ENCODE measurements at regions not wholly inside any gene's neighbourhood (a gene's known extent, or its start where the extent isn't known, plus 50 kb on each side); places are given as distances from the start of the nearest gene placed in this dataset.

DNA sequence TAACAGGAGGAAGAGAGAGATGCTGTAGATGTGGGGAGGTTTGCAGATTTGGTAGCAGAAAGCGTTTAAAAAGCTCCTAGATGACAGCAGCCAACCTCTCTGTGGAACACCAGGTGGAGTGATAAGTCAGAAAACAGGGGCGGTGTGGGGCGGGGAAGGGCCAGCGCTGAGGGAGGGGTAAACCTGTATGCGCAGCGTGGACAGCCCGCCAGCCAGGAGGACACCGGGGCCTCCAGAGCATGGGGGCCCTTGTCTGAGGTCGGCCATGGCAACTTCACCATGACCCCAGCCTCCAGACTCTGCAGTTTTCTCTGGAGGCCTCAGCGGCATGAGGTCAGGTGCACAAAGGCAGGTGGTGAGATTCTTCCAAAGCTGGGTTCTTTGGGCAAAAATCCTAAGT is 423.7 kb downstream of the BRD1 start:
- DNase-seq (ENCODE audit: extremely low read depth, low read depth), result no peak
- TF ChIP-seq, protein P1, sequence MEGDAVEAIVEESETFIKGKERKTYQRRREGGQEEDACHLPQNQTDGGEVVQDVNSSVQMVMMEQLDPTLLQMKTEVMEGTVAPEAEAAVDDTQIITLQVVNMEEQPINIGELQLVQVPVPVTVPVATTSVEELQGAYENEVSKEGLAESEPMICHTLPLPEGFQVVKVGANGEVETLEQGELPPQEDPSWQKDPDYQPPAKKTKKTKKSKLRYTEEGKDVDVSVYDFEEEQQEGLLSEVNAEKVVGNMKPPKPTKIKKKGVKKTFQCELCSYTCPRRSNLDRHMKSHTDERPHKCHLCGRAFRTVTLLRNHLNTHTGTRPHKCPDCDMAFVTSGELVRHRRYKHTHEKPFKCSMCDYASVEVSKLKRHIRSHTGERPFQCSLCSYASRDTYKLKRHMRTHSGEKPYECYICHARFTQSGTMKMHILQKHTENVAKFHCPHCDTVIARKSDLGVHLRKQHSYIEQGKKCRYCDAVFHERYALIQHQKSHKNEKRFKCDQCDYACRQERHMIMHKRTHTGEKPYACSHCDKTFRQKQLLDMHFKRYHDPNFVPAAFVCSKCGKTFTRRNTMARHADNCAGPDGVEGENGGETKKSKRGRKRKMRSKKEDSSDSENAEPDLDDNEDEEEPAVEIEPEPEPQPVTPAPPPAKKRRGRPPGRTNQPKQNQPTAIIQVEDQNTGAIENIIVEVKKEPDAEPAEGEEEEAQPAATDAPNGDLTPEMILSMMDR (IDR thresholded peaks at IDR 0.05; ENCODE audit: low read depth, low read length), result no peak

DNA sequence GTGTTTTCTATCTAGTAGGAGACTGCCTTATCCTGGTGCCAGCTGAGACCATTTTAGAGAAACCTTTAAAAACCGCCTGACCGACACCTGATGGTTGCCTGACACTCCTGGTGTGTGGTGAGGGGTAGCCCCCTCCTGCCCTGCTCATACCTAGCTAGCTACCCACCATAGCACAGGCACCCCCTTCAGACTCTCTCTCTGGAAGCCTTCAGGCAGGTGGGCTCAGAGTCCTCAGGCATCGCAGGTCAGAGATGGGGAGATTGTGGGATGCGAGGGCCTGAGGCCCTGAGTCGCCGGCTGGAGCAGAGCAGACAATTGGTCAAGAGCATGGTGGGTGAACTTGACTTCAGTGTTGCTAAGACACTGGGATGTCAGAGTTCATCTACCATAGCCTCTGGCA is 424.6 kb downstream of the BRD1 start:
- TF ChIP-seq, protein P1 (IDR thresholded peaks at IDR 0.05; ENCODE audit: low read depth, low read length), result no peak
- DNase-seq (ENCODE audit: extremely low read depth, low read depth), result no peak

DNA sequence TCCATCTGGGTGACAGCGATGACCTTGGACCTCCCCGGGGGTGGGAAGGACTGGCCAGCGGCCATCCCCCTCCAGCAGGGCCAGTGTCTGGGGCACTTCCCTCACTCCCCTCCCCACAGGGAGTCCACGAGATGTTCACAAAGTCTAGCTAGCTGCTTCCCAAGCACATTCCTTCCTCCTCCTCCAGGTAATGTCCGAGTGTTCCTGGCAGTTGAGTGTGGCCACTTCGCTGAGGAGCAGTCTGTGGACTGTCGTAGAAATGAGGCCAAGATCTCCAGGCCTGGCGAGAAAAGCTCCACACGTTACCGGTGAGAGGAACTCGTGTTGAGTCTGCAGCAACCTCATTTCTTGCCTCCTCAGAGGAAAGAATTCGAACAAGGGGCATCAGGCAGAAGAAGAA is 425.5 kb downstream of the BRD1 start:
- DNase-seq (ENCODE audit: extremely low read depth, low read depth), result no peak
- TF ChIP-seq, protein P1 (IDR thresholded peaks at IDR 0.05; ENCODE audit: low read depth, low read length), result no peak

DNA sequence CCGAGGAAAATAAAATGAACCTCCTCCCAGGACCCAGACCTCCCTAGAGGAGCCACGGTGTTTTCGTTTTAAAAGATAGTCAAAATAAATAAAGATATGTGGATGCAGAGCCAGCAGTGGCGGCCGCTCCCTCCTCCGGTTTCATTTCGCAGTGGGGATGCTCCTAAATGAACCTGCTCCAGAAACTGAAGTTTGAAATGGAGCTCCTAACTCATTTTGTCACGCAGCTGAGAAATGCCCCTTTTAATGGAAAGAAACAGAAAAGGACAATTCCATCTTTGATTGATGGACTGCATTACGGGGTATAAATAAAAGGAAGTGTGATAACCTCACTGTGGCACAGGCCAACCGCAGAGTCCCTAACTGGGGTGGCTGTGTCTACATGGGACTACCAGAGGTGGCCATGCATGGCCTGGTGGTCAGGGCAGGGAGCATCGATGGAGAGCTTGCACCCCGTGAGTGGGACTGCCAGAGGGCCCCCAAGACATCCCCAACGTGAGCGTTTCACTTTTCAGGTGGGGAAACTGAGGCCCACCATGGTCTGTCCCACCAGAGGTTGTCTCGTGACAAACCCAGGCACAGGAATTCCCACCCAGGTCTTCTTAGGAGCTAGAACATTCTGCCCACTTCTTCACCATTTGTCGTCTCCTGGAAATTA is 426.6 kb downstream of the BRD1 start:
- no peak for DNase-seq (ENCODE audit: extremely low read depth, low read depth)
- TF ChIP-seq, protein P1 (IDR thresholded peaks at IDR 0.05; ENCODE audit: low read depth, low read length), result no peak

DNA sequence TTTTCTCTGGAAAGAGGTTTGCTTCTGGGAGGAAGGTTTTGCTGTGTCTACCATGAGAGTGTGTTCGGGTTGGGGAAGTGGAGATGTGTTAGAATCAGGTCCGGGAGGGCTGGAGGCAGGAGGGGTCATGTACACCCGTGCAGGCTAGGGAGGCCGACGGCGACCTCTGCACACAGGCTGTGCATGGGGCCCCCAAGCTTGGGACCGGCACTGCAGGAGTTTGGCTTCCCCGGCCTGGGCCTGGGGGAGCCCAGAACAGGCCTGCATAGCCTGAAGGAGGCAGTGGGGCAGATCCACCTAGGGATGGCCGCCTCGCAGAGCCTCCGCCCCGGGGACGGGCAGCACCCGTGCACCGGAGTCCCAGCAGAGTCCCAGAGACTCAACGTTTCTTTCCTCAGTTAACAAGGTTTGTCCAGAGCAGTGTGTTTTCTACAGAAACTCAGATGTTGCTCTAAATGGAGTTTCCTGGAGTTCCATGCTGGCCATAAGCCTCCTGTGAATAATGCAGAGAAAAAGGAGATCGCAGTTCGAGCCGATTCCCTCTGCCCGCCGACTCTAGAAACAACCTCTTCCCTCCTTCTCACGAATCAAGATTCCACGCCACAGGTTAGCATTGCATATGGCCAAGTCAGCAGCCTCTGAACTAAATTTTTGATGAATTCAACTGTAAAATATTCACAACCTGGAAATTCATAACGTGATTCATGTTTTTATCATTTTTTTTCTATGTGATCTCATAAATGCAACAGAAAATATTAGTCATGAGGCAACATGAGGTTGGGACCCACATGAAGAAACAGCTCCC is 427.3 kb downstream of the BRD1 start:
- TF ChIP-seq, protein P1 (IDR thresholded peaks at IDR 0.05; ENCODE audit: low read depth, low read length), result no peak

DNA sequence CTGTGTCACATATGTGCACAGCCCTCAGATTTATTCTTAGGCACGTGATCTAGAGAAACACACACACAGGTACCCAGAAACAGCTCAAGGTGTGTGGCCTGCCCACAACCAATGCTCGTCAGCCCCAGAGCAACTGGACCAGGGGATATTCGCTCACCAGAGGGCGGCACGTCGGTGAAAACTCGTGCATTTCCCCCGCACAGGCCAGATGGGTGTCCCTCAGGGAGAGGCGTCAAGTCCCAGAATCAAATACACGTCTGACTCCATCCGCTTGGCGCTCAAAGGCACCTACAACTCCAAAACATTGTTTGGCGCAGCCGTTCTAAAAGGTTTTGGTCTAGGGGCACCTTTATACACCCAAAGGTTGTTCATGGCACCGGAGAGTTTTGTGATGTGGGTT is 429.0 kb downstream of the BRD1 start:
- TF ChIP-seq, protein P1 (IDR thresholded peaks at IDR 0.05; ENCODE audit: low read depth, low read length), result no peak
- no peak for DNase-seq (ENCODE audit: extremely low read depth, low read depth)

More for the DNA sequence above, 427.3 kb downstream of the BRD1 start:
- no peak for DNase-seq (ENCODE audit: extremely low read depth, low read depth)

DNA sequence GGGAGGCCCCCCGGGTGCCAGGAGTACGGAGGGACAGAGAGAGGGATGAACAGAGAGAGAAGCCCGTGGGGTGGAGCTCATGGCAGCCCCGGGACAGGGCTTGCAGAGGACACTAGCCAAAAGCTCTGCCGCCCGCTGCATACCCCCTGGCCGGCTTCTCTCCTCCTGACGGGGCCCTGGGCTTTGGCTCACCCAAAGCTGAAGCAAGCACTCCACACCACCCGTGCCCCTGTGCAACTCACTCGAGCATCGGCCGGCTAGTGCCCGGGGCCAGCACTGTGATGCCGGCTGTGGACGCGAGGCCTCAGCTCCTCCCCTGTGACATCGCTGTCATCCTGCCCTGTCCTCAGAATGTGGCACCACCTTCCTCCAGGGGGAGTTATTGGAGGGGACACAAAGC is 429.6 kb downstream of the BRD1 start:
- TF ChIP-seq, protein P1 (IDR thresholded peaks at IDR 0.05; ENCODE audit: low read depth, low read length), result no peak
- no peak for DNase-seq (ENCODE audit: extremely low read depth, low read depth)
